Subcutaneous abdominal adipose tissue (tissue), 5 donors: ENCODE measurements at regions not wholly inside any gene's neighbourhood (a gene's known extent, or its start where the extent isn't known, plus 50 kb on each side); places are given as distances from the start of the nearest gene placed in this dataset.
"Not testable (repeated sequence)": the region's sequence is repeated elsewhere in the genome, so short reads cannot be mapped to it uniquely, and the experiment has no call there.

Source experiments
- H3K27ac ChIP-seq: one replicate; pipeline ENCODE4 v1.7.0; 2013; ENCODE audit warnings: low read depth, mild to moderate bottlenecking, inconsistent platforms, low read length, moderate library complexity
- H3K27me3 ChIP-seq, 5 donors: one replicate each; pipeline ENCODE4 v1.7.0; 2013; ENCODE audit warnings: low read length in 5 of 5, inconsistent platforms in 1 of 5; ENCODE audit not compliant: control insufficient read depth in 5 of 5, insufficient read depth in 4 of 5
- H3K36me3 ChIP-seq, 5 donors: one replicate each; pipeline ENCODE4 v1.7.0; 2013; ENCODE audit warnings: low read length in 5 of 5; ENCODE audit not compliant: control insufficient read depth in 5 of 5, insufficient read depth in 5 of 5
- H3K4me1 ChIP-seq, 5 donors: one replicate each; pipeline ENCODE4 v1.7.0; 2013; ENCODE audit warnings: low read length in 5 of 5, mild to moderate bottlenecking in 3 of 5, moderate library complexity in 1 of 5; ENCODE audit not compliant: control insufficient read depth in 5 of 5, insufficient read depth in 5 of 5
- H3K4me3 ChIP-seq, 5 donors: one replicate each; pipeline ENCODE4 v1.7.0; 2013; ENCODE audit warnings: low read length in 5 of 5, low read depth in 1 of 5
- H3K9ac ChIP-seq, 5 donors: one replicate each; pipeline ENCODE4 v1.7.0; 2013; ENCODE audit warnings: low read length in 5 of 5, mild to moderate bottlenecking in 4 of 5, moderate library complexity in 3 of 5
- H3K9me3 ChIP-seq, 5 donors: one replicate each; pipeline ENCODE4 v1.7.0; 2013; ENCODE audit warnings: low read length in 5 of 5; ENCODE audit not compliant: control insufficient read depth in 5 of 5
- donor health status: healthy.
- donor health status: healthy.
- donor health status: healthy.
- donor health status: healthy.
- donor health status: healthy.

- H3K27me3 ChIP-seq = no peaks in the 10 kb centered on the region
- no peaks in the 10 kb centered on the region for H3K9me3 ChIP-seq
- H3K27ac ChIP-seq = no peak overlapping the region
- H3K4me3 ChIP-seq = no peak overlapping the region
- H3K4me1 ChIP-seq = no peaks in the 10 kb centered on the region
- no peaks in the 10 kb centered on the region for H3K36me3 ChIP-seq
- H3K9ac ChIP-seq = no peak overlapping the region
These were observed 58.6 kb upstream of the TLL1 start for GRCh38 chr4:165814256-165815020.

DNA sequence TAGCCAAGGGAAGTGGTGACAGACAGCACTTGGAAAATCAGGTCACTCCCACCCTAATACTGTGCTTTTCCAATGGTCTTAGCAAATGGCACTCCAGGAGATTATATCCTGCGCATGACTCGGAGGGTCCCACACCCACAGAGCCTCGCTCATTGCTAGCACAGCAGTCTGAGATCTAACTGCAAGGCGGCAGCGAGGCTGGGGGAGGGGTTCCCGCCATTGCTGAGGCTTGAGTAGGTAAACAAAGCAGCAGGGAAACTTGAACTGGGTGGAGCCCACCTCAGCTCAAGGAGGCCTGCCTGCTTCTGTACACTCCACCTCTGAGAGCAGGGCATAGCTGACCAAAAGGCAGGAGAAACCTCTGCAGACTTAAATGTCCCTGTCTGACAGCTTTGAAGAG lies 53.9 kb upstream of the TLL1 start:
- not testable (repeated sequence) for H3K9ac ChIP-seq, H3K27ac ChIP-seq, H3K36me3 ChIP-seq

More for the DNA sequence above, 53.9 kb upstream of the TLL1 start:
- not testable (repeated sequence) for H3K4me3 ChIP-seq, H3K4me1 ChIP-seq, H3K27me3 ChIP-seq, H3K9me3 ChIP-seq
